Keratinocyte (primary cell): ENCODE measurements at regions not wholly inside any gene's neighbourhood (a gene's known extent, or its start where the extent isn't known, plus 50 kb on each side); places are given as distances from the start of the nearest gene placed in this dataset.
"Not testable (repeated sequence)": the region's sequence is repeated elsewhere in the genome, so short reads cannot be mapped to it uniquely, and the experiment has no call there.

Experiments
- DNase-seq: peaks from one replicate; pipeline ENCODE4 v3.0.0-alpha.2; 2011; ENCODE audit warnings: low read depth, missing footprints, low spot score
- FAIRE-seq: peaks from 2 replicates; lab custom pipeline; 2011; peaks lifted over from hg19 to GRCh38; lab: Jason Lieb, UNC
- H2AFZ ChIP-seq: 2 replicates; pipeline ENCODE4 v1.6.0; 2012; ENCODE audit warnings: low read length, control low read depth, inconsistent platforms; ENCODE audit not compliant: control insufficient read depth
- H3K27ac ChIP-seq: 2 replicates; pipeline ENCODE4 v1.5.1; 2011; ENCODE audit warnings: low read length; ENCODE audit not compliant: control insufficient read depth, insufficient read depth
- H3K27me3 ChIP-seq: 3 replicates; pipeline ENCODE4 v1.6.0; 2011; ENCODE audit warnings: low read length; ENCODE audit not compliant: control insufficient read depth, insufficient read depth; ENCODE audit errors: extremely low read depth
- H3K36me3 ChIP-seq, 2 experiments: 2 replicates in 1 of 2; 3 replicates in 1 of 2; pipeline ENCODE4 v1.5.1; 2011; ENCODE audit warnings: low read length in 2 of 2, mild to moderate bottlenecking in 1 of 2; ENCODE audit not compliant: control insufficient read depth in 2 of 2, insufficient read depth in 2 of 2; ENCODE audit errors: extremely low read depth in 1 of 2
- H3K4me1 ChIP-seq: 3 replicates; pipeline ENCODE4 v1.5.1; 2011; ENCODE audit warnings: low read length; ENCODE audit not compliant: control insufficient read depth, insufficient read depth; ENCODE audit errors: extremely low read depth
- H3K4me2 ChIP-seq: 3 replicates; pipeline ENCODE4 v1.6.0; 2011; ENCODE audit warnings: low read depth, low read length; ENCODE audit not compliant: control insufficient read depth, insufficient read depth; ENCODE audit errors: extremely low read depth
- H3K4me3 ChIP-seq, 3 experiments: fragments of 200-600 bp in 1 of 3; sonication (generic) in 1 of 3; 2 replicates in 2 of 3; 3 replicates in 1 of 3; pipeline ENCODE4 v1.5.1; 2011 to 2016; ENCODE audit warnings: low read length in 3 of 3, mild to moderate bottlenecking in 3 of 3, control low read depth in 2 of 3, inconsistent platforms in 1 of 3, low read depth in 1 of 3, mixed read lengths in 1 of 3, mixed run types in 1 of 3, moderate library complexity in 1 of 3; ENCODE audit not compliant: control insufficient read depth in 2 of 3, insufficient read depth in 2 of 3; ENCODE audit errors: extremely low read depth in 1 of 3
- H3K79me2 ChIP-seq: 2 replicates; pipeline ENCODE4 v1.6.0; 2012; ENCODE audit warnings: low read length; ENCODE audit not compliant: control insufficient read depth, insufficient read depth
- H3K9ac ChIP-seq: 3 replicates; pipeline ENCODE4 v1.6.0; 2011; ENCODE audit warnings: low read length; ENCODE audit not compliant: control insufficient read depth, insufficient read depth; ENCODE audit errors: extremely low read depth
- H3K9me1 ChIP-seq: 3 replicates; pipeline ENCODE4 v1.6.0; 2011; ENCODE audit warnings: low read length; ENCODE audit not compliant: control insufficient read depth, insufficient read depth; ENCODE audit errors: extremely low read depth
- H3K9me3 ChIP-seq: 2 replicates; pipeline ENCODE4 v1.5.1; 2012; ENCODE audit warnings: low read depth, low read length; ENCODE audit not compliant: control insufficient read depth
- H4K20me1 ChIP-seq: 3 replicates; pipeline ENCODE4 v1.6.0; 2011; ENCODE audit warnings: low read length; ENCODE audit not compliant: control insufficient read depth, insufficient read depth; ENCODE audit errors: extremely low read depth
- EZH2 ChIP-seq: IDR thresholded peaks from one replicate; pipeline ENCODE4 v1.6.1; 2012; ENCODE audit warnings: inconsistent platforms, mild to moderate bottlenecking, low read length, moderate library complexity
- dilution Hi-C: fragments of 300-500 bp; cut with MboI; formaldehyde crosslinking; loops from one replicate; pipeline ENCODE4 v1.7.0; 2020; ENCODE audit warnings: low sequenced_read_pairs; ENCODE audit not compliant: extremely low pct_ligation_motif_present
- TF ChIP-seq, protein P1 (sequence below), 3 experiments: IDR thresholded peaks in 1 of 3; conservative IDR thresholded peaks in 1 of 3; optimal IDR thresholded peaks in 1 of 3; 2 replicates in 2 of 3; 3 replicates in 1 of 3; pipeline versions ENCODE3 to v1.5.1; 2011; ENCODE audit warnings: low read length in 3 of 3, mild to moderate bottlenecking in 3 of 3, moderate library complexity in 2 of 3, control low read depth in 1 of 3, inconsistent platforms in 1 of 3; ENCODE audit not compliant: insufficient read depth in 2 of 3; ENCODE audit errors: extremely low read depth in 1 of 3

DNA sequence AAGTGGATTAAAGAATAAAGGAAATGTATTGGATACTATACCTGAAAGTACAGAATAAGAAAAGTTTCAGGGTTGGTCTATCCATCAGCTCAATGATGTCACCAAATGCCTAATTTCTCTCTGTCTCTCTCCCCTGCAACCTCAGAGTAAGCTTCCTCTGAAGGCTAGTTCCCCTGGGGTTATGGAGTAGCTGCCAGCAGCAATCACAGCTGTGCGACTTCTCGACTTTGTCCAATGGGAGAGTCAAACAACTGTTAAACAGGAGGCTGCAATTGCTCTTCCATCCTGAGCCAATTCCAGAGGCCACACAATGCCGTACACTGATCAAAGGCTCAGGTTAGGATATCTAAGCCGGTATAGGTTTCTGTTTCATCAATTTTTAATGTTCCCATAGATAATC is 95.3 kb upstream of the FANCL start:
- Histone ChIP-seq H3K4me3 (no peak overlapping the region), H3K27ac (no peak overlapping the region), H3K9me3 (no peaks in the 10 kb centered on the region), H4K20me1 (no peaks in the 10 kb centered on the region), H2AFZ (no peak overlapping the region), H3K27me3 (no peaks in the 10 kb centered on the region), H3K4me2 (no peak overlapping the region), H3K9me1 (no peaks in the 10 kb centered on the region), H3K36me3 (no peaks in the 10 kb centered on the region), H3K79me2 (no peaks in the 10 kb centered on the region), H3K4me1 (no peaks in the 10 kb centered on the region), H3K9ac (no peak overlapping the region)
- no peak for FAIRE-seq
- dilution Hi-C loops = no loop called here
- no peak for DNase-seq
- no peak for TF ChIP-seq EZH2
- TF ChIP-seq, protein P1, sequence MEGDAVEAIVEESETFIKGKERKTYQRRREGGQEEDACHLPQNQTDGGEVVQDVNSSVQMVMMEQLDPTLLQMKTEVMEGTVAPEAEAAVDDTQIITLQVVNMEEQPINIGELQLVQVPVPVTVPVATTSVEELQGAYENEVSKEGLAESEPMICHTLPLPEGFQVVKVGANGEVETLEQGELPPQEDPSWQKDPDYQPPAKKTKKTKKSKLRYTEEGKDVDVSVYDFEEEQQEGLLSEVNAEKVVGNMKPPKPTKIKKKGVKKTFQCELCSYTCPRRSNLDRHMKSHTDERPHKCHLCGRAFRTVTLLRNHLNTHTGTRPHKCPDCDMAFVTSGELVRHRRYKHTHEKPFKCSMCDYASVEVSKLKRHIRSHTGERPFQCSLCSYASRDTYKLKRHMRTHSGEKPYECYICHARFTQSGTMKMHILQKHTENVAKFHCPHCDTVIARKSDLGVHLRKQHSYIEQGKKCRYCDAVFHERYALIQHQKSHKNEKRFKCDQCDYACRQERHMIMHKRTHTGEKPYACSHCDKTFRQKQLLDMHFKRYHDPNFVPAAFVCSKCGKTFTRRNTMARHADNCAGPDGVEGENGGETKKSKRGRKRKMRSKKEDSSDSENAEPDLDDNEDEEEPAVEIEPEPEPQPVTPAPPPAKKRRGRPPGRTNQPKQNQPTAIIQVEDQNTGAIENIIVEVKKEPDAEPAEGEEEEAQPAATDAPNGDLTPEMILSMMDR (optimal IDR thresholded peaks at IDR 0.05 in 1 of 3, IDR thresholded peaks at IDR 0.05 in 1 of 3, conservative IDR thresholded peaks at IDR 0.05 in 1 of 3; ENCODE audit: extremely low read depth in 1 of 3, insufficient read depth in 2 of 3, low read length in 3 of 3) = no peak

- no peak for FAIRE-seq
- H3K9ac ChIP-seq = no peak overlapping the region
- no peaks in the 10 kb centered on the region for H3K4me1 ChIP-seq
- H3K27me3 ChIP-seq = no peaks in the 10 kb centered on the region
- no peaks in the 10 kb centered on the region for H3K9me3 ChIP-seq
- H3K9me1 ChIP-seq = no peaks in the 10 kb centered on the region
- H3K27ac ChIP-seq = no peak overlapping the region
- H3K79me2 ChIP-seq = no peaks in the 10 kb centered on the region
- H3K4me3 ChIP-seq = no peak overlapping the region
- H3K4me2 ChIP-seq = no peak overlapping the region
- no peak for DNase-seq
- TF ChIP-seq, protein P1 (optimal IDR thresholded peaks at IDR 0.05 in 1 of 3, IDR thresholded peaks at IDR 0.05 in 1 of 3, conservative IDR thresholded peaks at IDR 0.05 in 1 of 3; ENCODE audit: extremely low read depth in 1 of 3, insufficient read depth in 2 of 3, low read length in 3 of 3) = no peak
- TF ChIP-seq EZH2 = no peak
- H2AFZ ChIP-seq = no peak overlapping the region
- H4K20me1 ChIP-seq = no peaks in the 10 kb centered on the region
- no peaks in the 10 kb centered on the region for H3K36me3 ChIP-seq
- dilution Hi-C loops = no loop called here
These were observed 93.3 kb upstream of the FANCL start for GRCh38 chr2:58334414-58334813.

- H3K9ac ChIP-seq, H3K4me3 ChIP-seq, H3K9me1 ChIP-seq, H3K27me3 ChIP-seq, FAIRE-seq, H3K79me2 ChIP-seq, dilution Hi-C loops, H4K20me1 ChIP-seq, H3K36me3 ChIP-seq, DNase-seq, H3K27ac ChIP-seq, H3K4me1 ChIP-seq, H3K9me3 ChIP-seq, H2AFZ ChIP-seq, H3K4me2 ChIP-seq: not testable (repeated sequence)
These were observed 84.3 kb upstream of the FANCL start for GRCh38 chr2:58325296-58325895.
